Neural progenitor cell (in vitro differentiated cells): ENCODE measurements at regions not wholly inside any gene's neighbourhood (a gene's known extent, or its start where the extent isn't known, plus 50 kb on each side); places are given as distances from the start of the nearest gene placed in this dataset.

Experiments
- CTCF ChIP-seq: fragments of 200-600 bp; sonication (generic); IDR thresholded peaks from 2 replicates; pipeline ENCODE4 v1.5.1; 2017; ENCODE audit warnings: antibody characterized with exemption, mild to moderate bottlenecking
- EZH2 ChIP-seq: fragments of 200-600 bp; sonication (generic); IDR thresholded peaks from 2 replicates; pipeline ENCODE4 v1.6.1; 2017; ENCODE audit warnings: antibody characterized with exemption, mild to moderate bottlenecking, moderate library complexity
- EZH2phosphoT487 ChIP-seq: fragments of 200-600 bp; sonication (generic); IDR thresholded peaks from 2 replicates; pipeline ENCODE4 v1.6.1; 2017; ENCODE audit warnings: antibody characterized with exemption

GRCh38 chr3:87615506-87615905, 339.1 kb upstream of the POU1F1 start:
- TF ChIP-seq CTCF, result no peak
- TF ChIP-seq EZH2, result no peak
- no peak for TF ChIP-seq EZH2phosphoT487
